Activated naive CD4-positive, alpha-beta T cell (primary cell): ENCODE measurements at regions not wholly inside any gene's neighbourhood (a gene's known extent, or its start where the extent isn't known, plus 50 kb on each side); places are given as distances from the start of the nearest gene placed in this dataset.

Source experiments
- DNase-seq, 4 experiments: peaks; one replicate each; lab custom pipeline; 2025; lab: John Stamatoyannopoulos, UW

GRCh38 chr12:60138526-60138925 is 542.7 kb downstream of the SLC16A7 start:
- DNase-seq = no peak

DNA sequence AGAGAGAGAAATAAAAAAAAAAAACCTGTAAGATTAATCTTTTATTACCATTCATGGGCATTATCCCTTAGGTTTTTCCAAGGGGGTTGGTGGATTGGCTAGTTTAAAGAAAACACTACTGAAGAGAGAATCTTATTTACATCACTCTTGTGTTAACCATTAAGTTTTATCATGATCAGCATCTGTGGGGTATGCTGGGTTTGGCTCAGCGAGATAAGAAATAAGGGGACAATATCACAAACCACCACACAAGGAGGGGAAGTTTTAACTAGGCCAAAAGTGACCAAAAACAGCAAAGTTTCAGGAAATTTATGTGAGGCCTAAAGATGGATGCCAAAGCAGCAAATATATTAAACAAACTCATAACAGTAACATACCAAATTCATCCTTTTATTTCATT is 548.6 kb downstream of the SLC16A7 start:
- DNase-seq = no peak

GRCh38 chr12:60148109-60148508 is 552.3 kb downstream of the SLC16A7 start:
- no peak for DNase-seq

- DNase-seq = no peak
Measured at GRCh38 chr12:60148831-60149230, 553.0 kb downstream of the SLC16A7 start.

GRCh38 chr12:60152756-60153155 is 556.9 kb downstream of the SLC16A7 start:
- no peak for DNase-seq

DNA sequence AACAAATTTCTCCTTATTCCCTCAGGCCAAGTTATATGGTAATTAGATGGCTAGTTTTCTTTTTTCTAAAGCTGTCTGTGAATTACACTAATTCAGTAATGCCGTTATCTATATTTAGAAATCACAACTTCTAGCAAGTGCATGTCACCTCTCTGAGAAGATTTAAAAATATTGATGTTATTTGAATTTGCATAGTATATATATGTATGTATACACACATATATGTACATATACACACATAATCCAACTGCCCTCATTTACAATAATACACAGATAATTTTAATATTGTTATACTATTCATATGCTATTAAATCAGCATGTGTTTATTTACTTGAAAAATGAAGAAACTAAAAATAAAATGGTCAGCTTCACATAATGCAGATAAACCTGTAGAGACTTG is 563.9 kb downstream of the SLC16A7 start:
- no peak for DNase-seq

DNA sequence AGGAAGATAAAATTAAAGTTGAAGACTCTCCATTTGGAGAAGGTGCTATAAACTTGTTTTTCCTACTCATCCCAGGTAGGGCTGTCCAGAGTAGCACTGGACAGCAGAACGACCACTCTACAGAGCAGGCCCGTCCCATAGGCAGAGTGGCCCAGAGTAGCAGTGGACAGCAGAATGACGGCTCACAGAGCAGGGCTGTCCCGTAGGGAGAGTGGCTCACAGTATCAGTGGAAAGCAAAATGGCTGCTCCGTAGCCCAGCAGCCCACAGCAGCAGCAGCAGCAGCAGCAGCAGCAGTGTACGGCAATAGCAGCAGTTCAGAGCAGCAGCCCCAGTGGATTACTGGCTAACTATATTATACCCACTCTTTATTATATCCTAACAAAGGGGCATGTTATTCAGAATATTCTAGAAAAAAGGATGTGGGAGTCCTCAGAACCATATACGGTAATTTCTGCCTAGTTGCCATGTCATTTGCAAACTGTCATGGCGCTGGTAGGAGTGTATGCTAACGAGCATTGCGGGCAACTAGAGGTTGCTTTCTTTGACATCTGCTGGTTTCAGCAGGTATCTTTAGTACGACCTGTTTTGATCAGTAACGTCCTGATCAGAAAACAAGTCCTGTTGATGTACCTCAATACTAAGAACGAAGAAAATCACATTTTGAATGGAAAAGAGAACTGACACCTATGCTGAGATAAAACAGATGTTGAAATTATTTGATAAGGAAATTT is 567.3 kb downstream of the SLC16A7 start:
- no peak for DNase-seq

DNA sequence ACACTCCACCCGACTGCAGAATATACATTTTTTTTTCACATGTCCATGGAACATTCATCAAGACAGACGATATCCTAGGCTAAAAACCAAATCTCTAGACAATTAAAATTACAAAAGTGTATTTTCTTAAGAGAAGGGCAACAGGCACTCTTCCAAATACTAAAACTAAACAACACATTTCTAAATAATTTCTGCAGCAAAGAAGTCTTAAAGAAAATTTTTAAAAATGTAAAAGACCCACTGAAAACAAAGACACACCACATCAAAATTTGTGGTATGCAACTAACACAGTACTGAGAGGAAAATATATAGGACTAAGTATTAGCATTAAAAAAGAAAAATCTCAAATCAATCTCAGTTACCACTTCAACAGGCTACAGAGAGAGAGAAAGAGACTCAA is 570.0 kb downstream of the SLC16A7 start:
- no peak for DNase-seq

DNA sequence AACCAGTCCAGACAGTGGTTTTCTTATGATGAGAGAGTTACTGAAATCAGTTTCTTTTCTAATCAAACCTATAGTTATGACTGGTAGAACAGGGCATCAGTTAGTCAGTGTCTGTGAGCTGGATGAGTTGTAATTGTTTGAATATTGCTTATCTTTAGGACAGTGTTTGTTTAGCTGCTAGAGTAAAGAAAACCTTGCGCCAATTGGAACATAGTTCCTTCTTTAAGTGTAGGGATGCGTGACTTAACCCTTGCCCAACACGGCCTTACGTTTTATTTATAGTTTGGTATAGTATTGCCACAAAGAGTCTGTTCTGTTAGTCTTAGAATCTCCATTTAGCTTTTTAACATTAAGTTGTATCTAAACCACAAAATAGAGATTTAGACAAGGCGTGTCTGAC is 572.6 kb downstream of the SLC16A7 start:
- DNase-seq = no peak

GRCh38 chr12:60169904-60170303 is 574.1 kb downstream of the SLC16A7 start:
- no peak for DNase-seq

DNA sequence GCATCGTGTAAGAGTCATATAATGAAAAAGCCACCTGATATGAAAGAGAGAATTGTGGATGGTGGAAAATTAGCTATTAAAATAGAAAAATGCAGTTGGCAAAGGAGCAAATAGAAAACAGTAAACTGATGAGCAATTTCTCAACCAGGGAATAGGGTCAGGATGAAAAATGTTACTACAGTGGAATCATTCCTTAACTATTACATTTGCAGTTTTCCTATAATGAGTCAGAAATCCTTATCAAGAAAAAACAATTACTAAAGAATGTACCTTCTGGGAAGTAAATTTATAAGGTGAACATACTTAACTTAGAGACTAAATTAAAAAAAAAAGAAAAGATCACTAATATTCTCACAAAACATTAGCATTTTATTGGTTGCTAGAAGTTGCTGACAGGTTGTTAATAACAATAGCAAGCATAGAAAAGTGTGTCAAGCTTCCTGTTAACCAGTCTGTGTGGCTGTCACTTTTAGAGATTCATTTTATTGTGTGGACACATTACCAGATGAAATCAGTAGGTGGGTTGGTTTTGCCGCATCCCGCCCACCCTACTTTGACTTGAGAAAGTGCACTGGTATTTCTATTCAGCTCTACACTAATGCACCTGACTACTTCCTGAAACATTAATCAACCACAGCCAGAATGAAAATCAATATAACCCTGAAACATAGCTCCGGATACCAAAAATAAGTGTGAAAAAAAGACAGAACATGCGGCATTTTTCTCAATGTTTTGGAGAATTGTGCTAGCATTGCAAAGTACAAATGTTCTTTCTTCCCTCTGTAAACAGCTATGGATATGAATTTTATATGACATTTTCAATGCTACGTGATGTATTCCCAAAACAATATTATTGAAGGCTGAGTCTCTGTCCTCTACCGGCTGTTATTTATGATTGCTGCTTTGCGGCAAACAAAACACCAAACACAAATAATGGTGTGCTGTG is 576.7 kb downstream of the SLC16A7 start:
- DNase-seq = no peak

- no peak for DNase-seq
Measured at GRCh38 chr12:60173224-60174170, 577.7 kb downstream of the SLC16A7 start.

DNA sequence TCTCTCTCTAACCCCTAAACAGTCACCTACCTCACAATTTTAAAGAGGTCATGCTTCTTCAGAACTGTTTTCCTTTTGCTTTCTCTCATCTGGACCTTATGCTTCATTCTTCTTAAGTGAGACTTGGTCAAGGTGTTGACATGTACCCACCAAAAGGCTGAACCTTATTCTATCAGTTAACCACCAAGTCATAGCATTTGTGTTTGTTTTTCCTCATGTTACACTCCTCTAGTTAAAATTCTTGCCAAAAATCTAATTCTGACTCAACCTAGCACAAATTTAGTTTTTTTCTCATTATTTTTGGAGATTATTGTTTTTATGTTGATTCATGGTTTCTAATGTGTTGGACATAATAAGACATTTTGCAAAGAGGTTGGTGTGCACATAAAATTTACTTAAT is 578.6 kb downstream of the SLC16A7 start:
- DNase-seq = no peak

DNA sequence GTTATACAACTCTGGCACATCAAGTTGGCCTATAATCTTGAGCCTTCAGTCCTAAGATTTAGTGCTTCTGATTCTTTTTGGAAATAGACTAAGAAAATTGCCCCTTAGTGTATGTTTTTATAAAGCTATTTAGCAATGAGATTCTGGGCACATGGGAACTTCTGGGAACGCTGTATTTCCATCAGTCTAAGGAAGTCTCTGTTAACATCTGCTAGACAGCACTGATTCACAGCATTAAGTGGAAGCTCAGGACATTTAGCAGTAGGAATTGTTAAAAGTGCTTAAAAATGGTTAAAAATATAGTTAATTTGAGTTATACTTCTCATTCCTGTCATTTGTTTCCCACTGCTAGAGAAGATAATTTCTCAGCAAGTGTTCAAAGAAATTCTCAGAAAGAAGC is 579.1 kb downstream of the SLC16A7 start:
- no peak for DNase-seq

- DNase-seq = no peak
Measured at GRCh38 chr12:60176891-60177290, 581.1 kb downstream of the SLC16A7 start.

GRCh38 chr12:60180298-60180697 is 584.5 kb downstream of the SLC16A7 start:
- no peak for DNase-seq

- no peak for DNase-seq
Measured at GRCh38 chr12:60182354-60182753, 586.5 kb downstream of the SLC16A7 start.

GRCh38 chr12:60184096-60184495 is 588.3 kb downstream of the SLC16A7 start:
- no peak for DNase-seq

DNA sequence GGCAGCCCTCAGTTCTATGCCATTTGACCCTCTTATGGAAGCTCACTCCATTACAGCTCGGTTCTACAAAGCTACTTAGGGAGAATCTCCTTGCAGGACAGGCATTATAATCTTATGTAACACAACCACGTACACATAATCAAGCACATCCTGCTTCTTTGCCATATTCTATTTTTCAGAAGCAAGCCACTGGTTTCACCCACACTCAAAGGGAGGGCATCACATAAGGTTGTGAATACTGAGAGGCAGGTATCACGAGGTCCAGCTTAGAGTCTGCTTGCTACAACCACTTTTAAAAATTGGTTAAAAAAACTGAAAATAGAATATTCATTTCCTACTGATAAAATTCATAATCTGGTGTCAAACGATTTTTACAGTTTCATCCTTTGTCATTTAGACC is 589.2 kb downstream of the SLC16A7 start:
- DNase-seq = no peak

DNA sequence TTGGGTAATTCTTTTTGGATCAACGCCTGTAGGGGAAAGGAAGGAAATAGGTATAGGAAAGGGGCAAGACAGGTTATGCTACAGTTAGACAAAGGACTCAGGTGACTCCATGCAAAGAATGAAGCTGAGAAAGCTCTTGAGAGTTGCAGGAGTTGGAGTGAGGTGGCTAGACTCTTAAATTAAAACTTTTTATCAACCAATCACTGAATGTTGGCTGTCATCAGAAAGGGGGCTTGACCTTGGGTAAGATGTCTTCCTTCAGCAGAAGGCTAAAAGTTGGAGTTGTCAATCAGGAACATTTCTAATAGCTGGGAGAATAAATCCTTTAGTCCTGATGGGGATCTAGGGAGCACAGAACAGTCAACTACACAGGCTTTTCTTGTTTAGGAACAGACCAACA is 595.4 kb downstream of the SLC16A7 start:
- no peak for DNase-seq

DNA sequence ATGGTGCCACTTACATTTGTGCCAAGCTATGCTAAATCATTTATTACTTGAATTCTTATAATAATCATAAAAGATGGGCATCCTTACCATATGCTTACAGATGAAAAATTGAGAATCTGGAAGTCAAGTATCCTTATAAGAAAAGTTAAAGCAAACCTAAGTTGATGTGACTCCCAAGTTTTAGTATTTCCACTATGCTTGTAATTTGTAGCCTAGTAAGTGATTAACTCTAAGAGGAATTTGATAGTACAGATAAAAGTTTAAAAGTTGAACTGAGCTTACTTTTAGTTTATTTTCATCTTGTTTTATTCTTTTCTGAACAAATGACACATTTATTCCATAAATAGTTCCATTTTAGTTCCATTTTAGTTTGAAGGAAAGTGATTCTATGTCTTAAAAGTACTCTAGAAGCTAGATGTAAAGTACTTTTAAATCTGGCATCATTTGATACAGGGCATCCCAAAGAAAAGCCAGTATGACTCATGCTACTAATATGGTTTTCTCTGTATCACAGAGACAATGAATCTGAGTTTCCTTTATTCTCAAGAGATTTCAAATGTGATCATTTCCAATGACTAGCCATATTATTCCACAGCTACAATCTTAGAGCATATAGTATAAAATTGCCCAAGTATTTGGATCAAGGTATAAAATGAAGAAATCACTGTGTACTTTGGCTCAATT is 596.0 kb downstream of the SLC16A7 start:
- no peak for DNase-seq

DNA sequence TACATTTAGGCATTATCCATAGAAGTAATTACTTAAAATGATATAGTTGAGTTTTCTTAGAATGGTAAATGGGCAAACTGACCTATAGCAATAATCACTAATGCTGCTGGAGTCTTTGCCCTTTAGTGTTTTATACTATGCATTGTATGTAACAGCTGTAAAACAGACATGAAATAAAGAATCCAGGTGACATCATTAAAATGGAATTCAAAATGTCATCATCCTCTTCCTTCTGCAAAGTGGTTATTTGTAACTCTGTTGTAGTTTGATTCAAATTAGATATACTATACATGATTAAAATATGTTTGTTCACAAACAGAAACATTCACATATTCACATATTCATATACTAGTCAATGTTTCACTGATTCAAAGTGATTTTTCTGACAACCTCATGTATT is 598.8 kb downstream of the SLC16A7 start:
- no peak for DNase-seq
